Endothelial cell of hepatic sinusoid (primary cell): ENCODE measurements at regions not wholly inside any gene's neighbourhood (a gene's known extent, or its start where the extent isn't known, plus 50 kb on each side); places are given as distances from the start of the nearest gene placed in this dataset.

ENCODE experiments used
- in situ Hi-C: cut with HindIII; loops from 2 replicates; pipeline ENCODE4 v1.10.0; 2017; ENCODE audit warnings: low sequenced_read_pairs

- in situ Hi-C loops = no loop called here
Measured at GRCh38 chr6:84469144-84469543, 241.7 kb upstream of the CEP162 start.

- in situ Hi-C loops = no loop called here
Measured at GRCh38 chr6:84467296-84467695, 239.9 kb upstream of the CEP162 start.

- in situ Hi-C loops = no loop called here
Measured at GRCh38 chr6:84466511-84466910, 239.1 kb upstream of the CEP162 start.

- in situ Hi-C loops = no loop called here
Measured at GRCh38 chr6:84464471-84464870, 237.0 kb upstream of the CEP162 start.

GRCh38 chr6:84462698-84463097, 235.3 kb upstream of the CEP162 start:
- in situ Hi-C loops = no loop called here

GRCh38 chr6:84461461-84461860, 234.0 kb upstream of the CEP162 start:
- in situ Hi-C loops = no loop called here

GRCh38 chr6:84460491-84460890, 233.0 kb upstream of the CEP162 start:
- in situ Hi-C loops = no loop called here

GRCh38 chr6:84459401-84459800, 232.0 kb upstream of the CEP162 start:
- in situ Hi-C loops = no loop called here

- in situ Hi-C loops = no loop called here
Measured at GRCh38 chr6:84458271-84458670, 230.8 kb upstream of the CEP162 start.

- in situ Hi-C loops = no loop called here
Measured at GRCh38 chr6:84457276-84457675, 229.8 kb upstream of the CEP162 start.

GRCh38 chr6:84456803-84457202, 229.4 kb upstream of the CEP162 start:
- in situ Hi-C loops = no loop called here

GRCh38 chr6:84455511-84456029, 228.1 kb upstream of the CEP162 start:
- in situ Hi-C loops = no loop called here

GRCh38 chr6:84453499-84453898, 226.1 kb upstream of the CEP162 start:
- in situ Hi-C loops = no loop called here

GRCh38 chr6:84450018-84450417, 222.6 kb upstream of the CEP162 start:
- in situ Hi-C loops = no loop called here

- in situ Hi-C loops = no loop called here
Measured at GRCh38 chr6:84449220-84449619, 221.8 kb upstream of the CEP162 start.

- in situ Hi-C loops = no loop called here
Measured at GRCh38 chr6:84448331-84448730, 220.9 kb upstream of the CEP162 start.

- in situ Hi-C loops = no loop called here
Measured at GRCh38 chr6:84447651-84448050, 220.2 kb upstream of the CEP162 start.

- in situ Hi-C loops = no loop called here
Measured at GRCh38 chr6:84445068-84445467, 217.6 kb upstream of the CEP162 start.

GRCh38 chr6:84442208-84442607, 214.8 kb upstream of the CEP162 start:
- in situ Hi-C loops = loop anchor here (5.0 kb wide), 1 partner anchor 105 kb away; no protein-coding TSS in a partner anchor

GRCh38 chr6:84441456-84441855, 214.0 kb upstream of the CEP162 start:
- in situ Hi-C loops = loop anchor here (5.0 kb wide), 1 partner anchor 106 kb away; no protein-coding TSS in a partner anchor

- in situ Hi-C loops = no loop called here
Measured at GRCh38 chr6:84434550-84434949, 207.1 kb upstream of the CEP162 start.

- in situ Hi-C loops = no loop called here
Measured at GRCh38 chr6:84432619-84433018, 205.2 kb upstream of the CEP162 start.

- in situ Hi-C loops = no loop called here
Measured at GRCh38 chr6:84428300-84428907, 201.0 kb upstream of the CEP162 start.
